ENCODE measurements at regions not wholly inside any gene's neighbourhood (a gene's known extent, or its start where the extent isn't known, plus 50 kb on each side); places are given as distances from the start of the nearest gene placed in this dataset.

GRCh38 chr14:73784988-73785313, 66.7 kb upstream of the PTGR2 start:
- Histone ChIP-seq H3K4me3 (peak overlapping the region; percentile 87 to 89), H3K4me1 (peaks cover 33 to 59% of the 10 kb centered on the region in 2 donors), H3K36me3 (no peaks in the 10 kb centered on the region), H3K9me3 (no peaks in the 10 kb centered on the region), H3K27me3 (no peaks in the 10 kb centered on the region), H3K27ac (peak overlapping the region; percentile 98)
- TF ChIP-seq CTCF (IDR thresholded peaks at IDR 0.05) = no peak
- DNase-seq (ENCODE audit: low spot score in 2 of 2) = no peak
- intact Hi-C loops (cut with DNase I) = loop anchor here (1.0 to 5.0 kb wide), 5 partner anchors 10 to 102 kb away; partner anchors contain the start of gene ZNF410

GRCh38 chr14:73784181-73784987, 67.2 kb upstream of the PTGR2 start:
- H3K4me1 ChIP-seq = peaks cover 29 to 54% of the 10 kb centered on the region in 2 donors
- no peak for TF ChIP-seq CTCF (IDR thresholded peaks at IDR 0.05)
- peak overlapping the region; percentile 98 for H3K27ac ChIP-seq
- H3K4me3 ChIP-seq = peak overlapping the region; percentile 87 to 89
- H3K9me3 ChIP-seq = no peaks in the 10 kb centered on the region
- H3K36me3 ChIP-seq = no peaks in the 10 kb centered on the region
- no peak for DNase-seq (ENCODE audit: low spot score in 2 of 2)
- H3K27me3 ChIP-seq = no peaks in the 10 kb centered on the region
- intact Hi-C loops (cut with DNase I) = loop anchor here (1.0 to 2.0 kb wide), 2 partner anchors 9 to 56 kb away; no protein-coding TSS in a partner anchor

- Histone ChIP-seq H3K4me3 (peak overlapping the region in 1 of 2 donors; percentile 19), H3K9me3 (no peaks in the 10 kb centered on the region), H3K27me3 (no peaks in the 10 kb centered on the region), H3K27ac (peak overlapping the region; percentile 98), H3K4me1 (peaks cover 23 to 43% of the 10 kb centered on the region in 2 donors), H3K36me3 (no peaks in the 10 kb centered on the region)
- intact Hi-C loops (cut with DNase I) = no loop called here
- TF ChIP-seq CTCF (IDR thresholded peaks at IDR 0.05) = no peak
- DNase-seq (ENCODE audit: low spot score in 2 of 2) = no peak
Measured at GRCh38 chr14:73783107-73783727, 68.4 kb upstream of the PTGR2 start.

- Histone ChIP-seq H3K4me3 (no peak overlapping the region), H3K9me3 (no peaks in the 10 kb centered on the region), H3K27ac (peak overlapping the region; percentile 98), H3K36me3 (no peaks in the 10 kb centered on the region), H3K4me1 (peaks cover 20 to 42% of the 10 kb centered on the region in 2 donors), H3K27me3 (no peaks in the 10 kb centered on the region)
- DNase-seq (ENCODE audit: low spot score in 2 of 2) = no peak
- no peak for TF ChIP-seq CTCF (IDR thresholded peaks at IDR 0.05)
- intact Hi-C loops (cut with DNase I) = no loop called here
Measured at GRCh38 chr14:73782623-73783022, 68.4 kb upstream of the PNMA1 start.

- no peak overlapping the region for H3K27ac ChIP-seq
- no peak overlapping the region for H3K4me3 ChIP-seq
- intact Hi-C loops (cut with DNase I) = no loop called here
- H3K27me3 ChIP-seq = no peaks in the 10 kb centered on the region
- DNase-seq (ENCODE audit: low spot score in 2 of 2) = no peak
- TF ChIP-seq CTCF (IDR thresholded peaks at IDR 0.05) = no peak
- H3K9me3 ChIP-seq = no peaks in the 10 kb centered on the region
- H3K4me1 ChIP-seq = peaks cover 20 to 53% of the 10 kb centered on the region in 2 donors
- H3K36me3 ChIP-seq = no peaks in the 10 kb centered on the region
Measured at GRCh38 chr14:73780896-73781295, 66.7 kb upstream of the PNMA1 start.
